ENCODE measurements at regions not wholly inside any gene's neighbourhood (a gene's known extent, or its start where the extent isn't known, plus 50 kb on each side); places are given as distances from the start of the nearest gene placed in this dataset.

- H3K4me3 ChIP-seq (ENCODE audit: low read depth, low read length): no peak overlapping the region
- no peak for DNase-seq (ENCODE audit: low read depth)
- TF ChIP-seq MAX (IDR thresholded peaks at IDR 0.05; ENCODE audit: low read depth, low read length) (no peak), POLR2A (IDR thresholded peaks at IDR 0.05; ENCODE audit: extremely low read depth, insufficient read length) (no peak), MYC (IDR thresholded peaks at IDR 0.05; ENCODE audit: low read depth, low read length) (no peak)
- TF ChIP-seq, protein P1, sequence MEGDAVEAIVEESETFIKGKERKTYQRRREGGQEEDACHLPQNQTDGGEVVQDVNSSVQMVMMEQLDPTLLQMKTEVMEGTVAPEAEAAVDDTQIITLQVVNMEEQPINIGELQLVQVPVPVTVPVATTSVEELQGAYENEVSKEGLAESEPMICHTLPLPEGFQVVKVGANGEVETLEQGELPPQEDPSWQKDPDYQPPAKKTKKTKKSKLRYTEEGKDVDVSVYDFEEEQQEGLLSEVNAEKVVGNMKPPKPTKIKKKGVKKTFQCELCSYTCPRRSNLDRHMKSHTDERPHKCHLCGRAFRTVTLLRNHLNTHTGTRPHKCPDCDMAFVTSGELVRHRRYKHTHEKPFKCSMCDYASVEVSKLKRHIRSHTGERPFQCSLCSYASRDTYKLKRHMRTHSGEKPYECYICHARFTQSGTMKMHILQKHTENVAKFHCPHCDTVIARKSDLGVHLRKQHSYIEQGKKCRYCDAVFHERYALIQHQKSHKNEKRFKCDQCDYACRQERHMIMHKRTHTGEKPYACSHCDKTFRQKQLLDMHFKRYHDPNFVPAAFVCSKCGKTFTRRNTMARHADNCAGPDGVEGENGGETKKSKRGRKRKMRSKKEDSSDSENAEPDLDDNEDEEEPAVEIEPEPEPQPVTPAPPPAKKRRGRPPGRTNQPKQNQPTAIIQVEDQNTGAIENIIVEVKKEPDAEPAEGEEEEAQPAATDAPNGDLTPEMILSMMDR (IDR thresholded peaks at IDR 0.05; ENCODE audit: low read depth, low read length): no peak
Observed at GRCh38 chr1:201626629-201627275, 87.8 kb downstream of the NAV1 start.

- TF ChIP-seq MYC (IDR thresholded peaks at IDR 0.05; ENCODE audit: low read depth, low read length) (no peak), POLR2A (IDR thresholded peaks at IDR 0.05; ENCODE audit: extremely low read depth, insufficient read length) (no peak), MAX (IDR thresholded peaks at IDR 0.05; ENCODE audit: low read depth, low read length) (no peak)
- TF ChIP-seq, protein P1 (IDR thresholded peaks at IDR 0.05; ENCODE audit: low read depth, low read length): no peak
- H3K4me3 ChIP-seq (ENCODE audit: low read depth, low read length): no peak overlapping the region
- no peak for DNase-seq (ENCODE audit: low read depth)
Observed at GRCh38 chr1:201628490-201628889, 89.6 kb downstream of the NAV1 start.

- TF ChIP-seq POLR2A (IDR thresholded peaks at IDR 0.05; ENCODE audit: extremely low read depth, insufficient read length) (no peak), MYC (IDR thresholded peaks at IDR 0.05; ENCODE audit: low read depth, low read length) (no peak), MAX (IDR thresholded peaks at IDR 0.05; ENCODE audit: low read depth, low read length) (no peak)
- TF ChIP-seq, protein P1 (IDR thresholded peaks at IDR 0.05; ENCODE audit: low read depth, low read length): no peak
- no peak overlapping the region for H3K4me3 ChIP-seq (ENCODE audit: low read depth, low read length)
- no peak for DNase-seq (ENCODE audit: low read depth)
Observed at GRCh38 chr1:201630582-201630981, 91.7 kb downstream of the NAV1 start.

DNA sequence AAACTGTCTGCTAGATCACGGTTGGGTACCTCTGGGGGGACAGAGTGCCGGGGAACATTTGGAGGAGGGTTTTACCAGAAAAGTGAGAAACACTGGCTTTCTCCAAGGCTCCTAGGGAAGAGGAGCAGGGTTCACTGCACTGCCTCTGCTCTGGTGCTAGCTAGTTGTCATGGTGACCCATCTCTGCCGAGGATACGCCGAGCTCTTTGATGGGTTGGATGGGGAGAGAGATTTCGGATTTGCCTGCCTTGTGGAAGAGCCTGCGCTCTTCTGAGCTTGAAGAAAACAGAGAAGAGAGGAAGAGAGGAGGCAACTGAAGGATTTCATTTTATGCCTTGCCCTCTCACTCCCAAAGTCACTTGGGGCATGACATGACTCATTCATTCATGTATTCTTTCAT, 92.1 kb downstream of the NAV1 start:
- TF ChIP-seq, protein P1 (IDR thresholded peaks at IDR 0.05; ENCODE audit: low read depth, low read length): no peak
- no peak for TF ChIP-seq MYC (IDR thresholded peaks at IDR 0.05; ENCODE audit: low read depth, low read length)
- TF ChIP-seq MAX (IDR thresholded peaks at IDR 0.05; ENCODE audit: low read depth, low read length): no peak
- TF ChIP-seq POLR2A (IDR thresholded peaks at IDR 0.05; ENCODE audit: extremely low read depth, insufficient read length): no peak
- DNase-seq (ENCODE audit: low read depth): no peak

GRCh38 chr1:201632364-201632952, 93.5 kb downstream of the NAV1 start:
- TF ChIP-seq MYC (IDR thresholded peaks at IDR 0.05; ENCODE audit: low read depth, low read length): no peak
- TF ChIP-seq, protein P1 (IDR thresholded peaks at IDR 0.05; ENCODE audit: low read depth, low read length): no peak
- TF ChIP-seq POLR2A (IDR thresholded peaks at IDR 0.05; ENCODE audit: extremely low read depth, insufficient read length): no peak
- TF ChIP-seq MAX (IDR thresholded peaks at IDR 0.05; ENCODE audit: low read depth, low read length): no peak
- H3K4me3 ChIP-seq (ENCODE audit: low read depth, low read length): no peak overlapping the region
- DNase-seq (ENCODE audit: low read depth): no peak

More for the DNA sequence above, 92.1 kb downstream of the NAV1 start:
- no peak overlapping the region for H3K4me3 ChIP-seq (ENCODE audit: low read depth, low read length)

Data from NB4 (cell line).